Heart left ventricle (tissue), 13 donors: ENCODE measurements at regions not wholly inside any gene's neighbourhood (a gene's known extent, or its start where the extent isn't known, plus 50 kb on each side); places are given as distances from the start of the nearest gene placed in this dataset.

ENCODE experiments used
- CTCF ChIP-seq, 12 donors: fragments of 200-600 bp; sonication (generic) in 4 of 12; IDR thresholded peaks; one replicate each; pipeline versions ENCODE4 v1.5.0 to v1.8.0; 2018 to 2022; ENCODE audit warnings: antibody characterized with exemption in 12 of 12, mild to moderate bottlenecking in 5 of 12
- POLR2A ChIP-seq, 2 donors: fragments of 450-650 bp; IDR thresholded peaks; one replicate each; pipeline ENCODE4 v1.6.1; 2017; ENCODE audit warnings: antibody characterized with exemption in 2 of 2, mild to moderate bottlenecking in 2 of 2, moderate library complexity in 2 of 2
- donor health status: ischemic (EF 13 %, LVEDD 7.1; RV severe dilation, severe dysfunction).
- donor health status: DM: no; HTN: yes; CAD: no.
- donor health status: DM: no; HTN: no; CAD: no.
- donor health status: ischemic (EF 25% LVEDD 6.9; RV normal size, moderate dysfunction).
- donor health status: ischemic (EF 25% LVEDD 5.7; RV mildly dilated, moderate dysfunction).
- donor health status: ischemic (EF 35%, LVEDD 5.7; RV mildly dilated, moderate dysfunction).
- donor health status: nonischemic (EF 11% LVEDD 7.7; RV severe dilation, severe dysfunction).
- donor health status: DM: yes; HTN: yes; CAD: no.
- donor health status: PGD.
- donor health status: ischemic (EF 29% LVEDD 5.4; RV normal size, mild dysfunction).
- donor health status: nonischemic (EF 23%, LVEDD 6.1; RV moderate dilation, normal function).

GRCh38 chr16:60432472-60432871 lies 1603.8 kb downstream of the CDH8 start:
- TF ChIP-seq CTCF (IDR thresholded peaks at IDR 0.05) (no peak), POLR2A (IDR thresholded peaks at IDR 0.05) (no peak)
